Astrocyte of the cerebellum (primary cell): ENCODE measurements at regions not wholly inside any gene's neighbourhood (a gene's known extent, or its start where the extent isn't known, plus 50 kb on each side); places are given as distances from the start of the nearest gene placed in this dataset.

Experiments
- DNase-seq: peaks from one replicate; pipeline ENCODE4 v3.0.0-alpha.2; 2011; ENCODE audit warnings: low read depth
- H3K4me3 ChIP-seq: 2 replicates; pipeline ENCODE4 v1.5.1; 2011; ENCODE audit warnings: mild to moderate bottlenecking, low read depth, low read length, moderate library complexity
- in situ Hi-C: cut with HindIII; loops from 2 replicates; pipeline ENCODE4 v1.10.0; 2017; ENCODE audit warnings: low sequenced_read_pairs
- TF ChIP-seq, protein P1 (sequence below): IDR thresholded peaks from 2 replicates; pipeline ENCODE4 v1.5.1; 2012; ENCODE audit warnings: low read length, low read depth, moderate library complexity, mild to moderate bottlenecking; ENCODE audit errors: missing control alignments

DNA sequence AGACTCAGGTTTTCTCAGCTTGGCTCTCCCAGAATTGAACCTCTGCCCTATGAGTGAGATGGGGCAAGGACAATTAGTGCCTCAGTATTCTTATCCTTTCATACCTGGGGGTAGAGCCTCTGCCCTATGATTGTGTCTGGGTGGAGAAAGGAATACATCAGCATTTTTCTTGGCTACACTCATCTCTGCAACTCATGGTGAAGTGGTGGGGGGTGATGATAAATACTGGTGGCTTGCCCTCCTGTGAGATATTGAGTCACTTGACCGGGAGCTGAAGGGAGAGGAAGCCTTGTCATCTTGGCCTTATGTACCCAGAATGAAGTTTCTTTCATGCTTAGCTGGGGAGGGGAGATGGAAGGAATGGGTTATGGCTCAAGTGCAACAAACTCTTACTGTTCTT lies 71.3 kb upstream of the ENOX2 start:
- TF ChIP-seq, protein P1, sequence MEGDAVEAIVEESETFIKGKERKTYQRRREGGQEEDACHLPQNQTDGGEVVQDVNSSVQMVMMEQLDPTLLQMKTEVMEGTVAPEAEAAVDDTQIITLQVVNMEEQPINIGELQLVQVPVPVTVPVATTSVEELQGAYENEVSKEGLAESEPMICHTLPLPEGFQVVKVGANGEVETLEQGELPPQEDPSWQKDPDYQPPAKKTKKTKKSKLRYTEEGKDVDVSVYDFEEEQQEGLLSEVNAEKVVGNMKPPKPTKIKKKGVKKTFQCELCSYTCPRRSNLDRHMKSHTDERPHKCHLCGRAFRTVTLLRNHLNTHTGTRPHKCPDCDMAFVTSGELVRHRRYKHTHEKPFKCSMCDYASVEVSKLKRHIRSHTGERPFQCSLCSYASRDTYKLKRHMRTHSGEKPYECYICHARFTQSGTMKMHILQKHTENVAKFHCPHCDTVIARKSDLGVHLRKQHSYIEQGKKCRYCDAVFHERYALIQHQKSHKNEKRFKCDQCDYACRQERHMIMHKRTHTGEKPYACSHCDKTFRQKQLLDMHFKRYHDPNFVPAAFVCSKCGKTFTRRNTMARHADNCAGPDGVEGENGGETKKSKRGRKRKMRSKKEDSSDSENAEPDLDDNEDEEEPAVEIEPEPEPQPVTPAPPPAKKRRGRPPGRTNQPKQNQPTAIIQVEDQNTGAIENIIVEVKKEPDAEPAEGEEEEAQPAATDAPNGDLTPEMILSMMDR: no peak
- in situ Hi-C loops: no loop called here
- DNase-seq: peak; percentile 12
- H3K4me3 ChIP-seq: no peak overlapping the region

GRCh38 chrX:130975947-130976346 lies 72.9 kb upstream of the ENOX2 start:
- in situ Hi-C loops: no loop called here
- H3K4me3 ChIP-seq: no peak overlapping the region
- TF ChIP-seq, protein P1: peak; percentile 58
- DNase-seq: peak; percentile 36

- TF ChIP-seq, protein P1: no peak
- no peak for DNase-seq
- H3K4me3 ChIP-seq: no peak overlapping the region
- in situ Hi-C loops: no loop called here
Measured at GRCh38 chrX:130981836-130982235, 76.3 kb upstream of the ARHGAP36 start.

- in situ Hi-C loops: no loop called here
- no peak for DNase-seq
- TF ChIP-seq, protein P1: no peak
Measured at GRCh38 chrX:130984782-130985181, 73.4 kb upstream of the ARHGAP36 start.

GRCh38 chrX:130987241-130987640 lies 70.9 kb upstream of the ARHGAP36 start:
- DNase-seq: no peak
- in situ Hi-C loops: no loop called here
- TF ChIP-seq, protein P1: no peak
- H3K4me3 ChIP-seq: no peak overlapping the region

More at GRCh38 chrX:130984782-130985181, 73.4 kb upstream of the ARHGAP36 start:
- no peak overlapping the region for H3K4me3 ChIP-seq

DNA sequence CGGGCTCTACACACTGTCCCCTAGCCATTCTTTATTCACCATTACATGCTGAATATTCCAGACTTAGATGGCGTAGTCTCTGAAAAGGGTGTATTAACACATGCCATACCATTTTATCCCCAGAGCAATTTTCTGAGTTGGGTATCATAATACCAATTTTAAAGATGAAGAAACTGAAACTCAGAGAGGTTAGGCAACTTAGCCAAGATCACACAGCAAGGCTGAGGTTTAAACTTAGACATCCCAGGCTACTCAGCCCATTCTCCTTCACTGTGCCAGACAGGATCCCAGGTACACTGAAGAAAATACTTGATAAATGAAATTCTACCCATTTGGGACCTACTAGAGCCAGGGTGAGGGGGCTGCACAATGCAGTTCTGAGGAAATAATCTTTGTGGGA lies 67.4 kb upstream of the ARHGAP36 start:
- no peak for DNase-seq
- in situ Hi-C loops: no loop called here
- TF ChIP-seq, protein P1: no peak

DNA sequence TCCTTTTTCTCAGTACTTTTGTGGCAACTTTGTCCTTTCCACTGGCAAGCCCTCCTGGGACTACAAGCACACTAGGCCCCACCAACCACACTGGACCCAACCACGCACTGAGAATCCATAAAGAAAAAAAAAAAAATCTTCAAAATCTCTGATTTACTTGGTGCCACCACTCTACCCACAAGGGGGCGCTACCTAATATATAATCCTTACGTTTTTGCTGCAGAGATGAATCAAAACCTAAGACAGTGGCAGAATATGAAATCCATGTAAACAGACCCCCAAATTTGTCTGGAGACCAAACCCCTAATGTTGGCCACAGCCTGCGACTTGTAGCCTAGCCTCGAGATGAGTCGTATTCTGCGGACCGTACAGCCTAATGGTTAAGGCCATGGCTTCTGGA lies 63.5 kb upstream of the ARHGAP36 start:
- TF ChIP-seq, protein P1: peak; percentile 48
- in situ Hi-C loops: no loop called here
- DNase-seq: no peak
- no peak overlapping the region for H3K4me3 ChIP-seq

More for the DNA sequence above, 67.4 kb upstream of the ARHGAP36 start:
- no peak overlapping the region for H3K4me3 ChIP-seq
